ENCODE measurements at regions not wholly inside any gene's neighbourhood (a gene's known extent, or its start where the extent isn't known, plus 50 kb on each side); places are given as distances from the start of the nearest gene placed in this dataset.

GRCh38 chr16:52914428-52914827, 138.3 kb downstream of the CHD9NB start:
- no peak for TF ChIP-seq NFIC (IDR thresholded peaks at IDR 0.05; ENCODE audit: low read length)
- no peak for TF ChIP-seq ZFP82 (CRISPR knock-in tag; IDR thresholded peaks at IDR 0.05; ENCODE audit: borderline replicate concordance)
